ENCODE measurements at regions not wholly inside any gene's neighbourhood (a gene's known extent, or its start where the extent isn't known, plus 50 kb on each side); places are given as distances from the start of the nearest gene placed in this dataset.

DNA sequence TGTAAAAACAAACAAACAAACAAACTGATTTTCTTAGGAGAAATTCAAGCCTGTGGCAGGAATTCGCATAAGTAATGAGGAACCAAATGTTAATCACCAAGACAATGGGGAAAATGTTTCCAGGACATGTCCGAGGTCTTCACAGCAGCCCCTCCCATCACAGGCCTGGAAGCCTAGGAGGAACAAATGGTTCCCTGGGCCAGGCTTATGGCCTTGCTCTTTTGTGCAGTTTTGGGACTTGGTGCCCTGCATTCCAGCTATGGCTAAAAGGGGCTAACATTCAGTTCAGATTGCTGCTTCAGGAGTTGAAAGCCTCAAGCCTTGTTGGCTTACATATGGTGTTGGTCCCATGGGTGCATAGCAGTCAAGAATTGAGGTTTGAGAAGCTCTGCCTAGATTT, 1372.7 kb upstream of the CITED2 start:
- TF ChIP-seq, protein P1, sequence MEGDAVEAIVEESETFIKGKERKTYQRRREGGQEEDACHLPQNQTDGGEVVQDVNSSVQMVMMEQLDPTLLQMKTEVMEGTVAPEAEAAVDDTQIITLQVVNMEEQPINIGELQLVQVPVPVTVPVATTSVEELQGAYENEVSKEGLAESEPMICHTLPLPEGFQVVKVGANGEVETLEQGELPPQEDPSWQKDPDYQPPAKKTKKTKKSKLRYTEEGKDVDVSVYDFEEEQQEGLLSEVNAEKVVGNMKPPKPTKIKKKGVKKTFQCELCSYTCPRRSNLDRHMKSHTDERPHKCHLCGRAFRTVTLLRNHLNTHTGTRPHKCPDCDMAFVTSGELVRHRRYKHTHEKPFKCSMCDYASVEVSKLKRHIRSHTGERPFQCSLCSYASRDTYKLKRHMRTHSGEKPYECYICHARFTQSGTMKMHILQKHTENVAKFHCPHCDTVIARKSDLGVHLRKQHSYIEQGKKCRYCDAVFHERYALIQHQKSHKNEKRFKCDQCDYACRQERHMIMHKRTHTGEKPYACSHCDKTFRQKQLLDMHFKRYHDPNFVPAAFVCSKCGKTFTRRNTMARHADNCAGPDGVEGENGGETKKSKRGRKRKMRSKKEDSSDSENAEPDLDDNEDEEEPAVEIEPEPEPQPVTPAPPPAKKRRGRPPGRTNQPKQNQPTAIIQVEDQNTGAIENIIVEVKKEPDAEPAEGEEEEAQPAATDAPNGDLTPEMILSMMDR (IDR thresholded peaks at IDR 0.05): no peak
- no peak for TF ChIP-seq POLR2A (IDR thresholded peaks at IDR 0.05)
